ENCODE measurements at regions not wholly inside any gene's neighbourhood (a gene's known extent, or its start where the extent isn't known, plus 50 kb on each side); places are given as distances from the start of the nearest gene placed in this dataset.

DNA sequence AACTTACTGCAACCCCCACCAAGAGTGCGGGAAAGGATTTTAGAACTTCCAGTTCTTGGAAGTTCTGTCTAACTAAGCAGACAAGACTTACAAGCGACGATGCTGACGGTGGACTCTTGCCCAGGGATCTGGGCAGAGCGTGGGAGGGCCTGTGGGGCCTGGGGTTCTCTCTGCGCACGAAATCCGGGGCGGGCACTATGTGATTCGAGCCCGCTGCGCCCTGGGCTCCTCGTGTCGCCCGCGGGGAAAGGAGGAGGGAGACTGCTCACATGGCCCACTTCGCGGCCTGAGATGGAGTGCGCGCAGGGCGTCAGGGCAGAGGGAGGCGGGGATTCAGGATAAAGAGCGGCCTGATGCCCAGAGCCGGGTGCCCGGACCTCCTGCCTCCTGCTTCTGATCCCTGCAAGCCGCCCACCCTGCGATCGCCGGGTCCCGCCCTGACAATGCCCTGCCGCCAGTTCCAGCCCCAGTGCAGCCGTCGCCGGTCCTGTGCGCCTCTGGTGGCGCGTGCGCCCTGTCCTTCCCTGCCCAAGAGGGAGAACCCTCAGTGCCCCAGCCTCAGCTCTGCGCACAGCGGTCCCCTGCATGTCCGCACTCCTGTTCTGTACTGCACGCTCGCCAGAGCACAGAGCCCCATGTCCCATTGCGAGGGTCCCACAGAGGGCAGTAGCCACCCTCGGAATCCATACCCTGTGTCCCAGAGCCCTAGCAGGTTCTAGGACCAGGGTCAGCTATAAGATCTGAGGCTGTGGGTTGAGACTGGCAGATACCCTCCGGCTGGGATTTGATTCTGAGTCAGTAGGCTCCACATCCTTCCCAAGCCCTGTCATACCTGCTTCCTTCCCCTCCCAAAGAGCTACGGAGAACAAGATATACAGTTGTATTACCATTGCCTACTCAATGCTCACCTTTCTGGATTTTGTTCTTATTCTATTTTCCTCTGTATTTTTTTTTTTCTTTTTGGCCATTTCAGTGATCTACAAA is 99.4 kb upstream of the TMEM106B start:
- TF ChIP-seq, protein P1, sequence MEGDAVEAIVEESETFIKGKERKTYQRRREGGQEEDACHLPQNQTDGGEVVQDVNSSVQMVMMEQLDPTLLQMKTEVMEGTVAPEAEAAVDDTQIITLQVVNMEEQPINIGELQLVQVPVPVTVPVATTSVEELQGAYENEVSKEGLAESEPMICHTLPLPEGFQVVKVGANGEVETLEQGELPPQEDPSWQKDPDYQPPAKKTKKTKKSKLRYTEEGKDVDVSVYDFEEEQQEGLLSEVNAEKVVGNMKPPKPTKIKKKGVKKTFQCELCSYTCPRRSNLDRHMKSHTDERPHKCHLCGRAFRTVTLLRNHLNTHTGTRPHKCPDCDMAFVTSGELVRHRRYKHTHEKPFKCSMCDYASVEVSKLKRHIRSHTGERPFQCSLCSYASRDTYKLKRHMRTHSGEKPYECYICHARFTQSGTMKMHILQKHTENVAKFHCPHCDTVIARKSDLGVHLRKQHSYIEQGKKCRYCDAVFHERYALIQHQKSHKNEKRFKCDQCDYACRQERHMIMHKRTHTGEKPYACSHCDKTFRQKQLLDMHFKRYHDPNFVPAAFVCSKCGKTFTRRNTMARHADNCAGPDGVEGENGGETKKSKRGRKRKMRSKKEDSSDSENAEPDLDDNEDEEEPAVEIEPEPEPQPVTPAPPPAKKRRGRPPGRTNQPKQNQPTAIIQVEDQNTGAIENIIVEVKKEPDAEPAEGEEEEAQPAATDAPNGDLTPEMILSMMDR (IDR thresholded peaks at IDR 0.05), result no peak
- ATAC-seq (ENCODE audit: low FRiP score) (peak; percentile 77), DNase-seq (ENCODE audit: low spot score) (no peak)

DNA sequence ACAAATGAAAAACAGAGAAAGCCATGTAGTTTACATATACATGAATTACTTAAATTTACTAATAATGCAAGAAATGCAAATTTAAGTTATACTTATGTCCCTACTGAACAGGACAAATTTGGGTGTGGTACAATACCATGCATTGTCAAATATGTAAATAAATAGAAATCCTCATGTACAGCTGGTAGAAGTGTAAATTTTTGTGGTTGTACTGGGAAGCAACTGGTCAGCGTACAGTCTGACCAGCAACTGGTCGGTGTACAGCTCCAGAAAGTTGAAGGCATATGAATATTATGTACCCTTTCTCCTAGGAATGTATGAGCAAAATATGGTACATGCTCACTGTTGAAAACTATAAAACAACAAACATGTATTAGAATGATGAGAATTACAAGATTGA is 93.9 kb upstream of the TMEM106B start:
- DNase-seq (ENCODE audit: low spot score), result no peak
- ATAC-seq (ENCODE audit: low FRiP score), result no peak
- TF ChIP-seq, protein P1 (IDR thresholded peaks at IDR 0.05), result no peak

DNA sequence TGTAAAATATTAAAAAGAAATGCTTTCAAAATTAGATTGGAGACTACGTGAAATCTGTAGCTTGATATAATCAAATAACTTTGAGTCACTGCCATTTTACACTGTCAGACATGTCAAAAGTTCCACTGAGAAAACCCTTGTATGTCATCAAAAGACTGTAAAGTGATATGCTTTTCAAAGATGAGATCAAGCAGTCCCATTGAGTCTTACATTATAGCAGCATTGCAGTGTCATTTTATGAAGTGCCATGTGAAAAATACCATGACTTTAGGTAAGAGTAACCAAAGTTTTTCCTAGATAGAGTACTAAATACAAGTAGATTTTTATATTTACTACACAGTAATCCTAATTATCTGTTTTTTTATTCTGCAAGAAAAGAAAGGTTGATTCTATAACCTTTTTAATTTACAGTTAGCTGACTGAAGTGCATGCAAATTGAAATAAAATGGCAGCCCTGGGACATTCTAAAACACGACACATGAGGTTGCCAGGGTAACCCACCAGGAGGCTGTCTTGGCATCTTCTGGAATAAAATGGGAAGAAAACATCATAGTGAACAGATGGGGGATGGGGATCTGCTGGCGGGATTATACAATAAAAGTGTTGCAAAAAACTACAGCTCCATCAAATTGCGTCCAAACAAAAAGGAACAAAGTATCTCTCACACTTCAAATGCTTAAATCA is 91.3 kb upstream of the TMEM106B start:
- no peak for ATAC-seq (ENCODE audit: low FRiP score)
- no peak for DNase-seq (ENCODE audit: low spot score)
- TF ChIP-seq, protein P1 (IDR thresholded peaks at IDR 0.05), result no peak

DNA sequence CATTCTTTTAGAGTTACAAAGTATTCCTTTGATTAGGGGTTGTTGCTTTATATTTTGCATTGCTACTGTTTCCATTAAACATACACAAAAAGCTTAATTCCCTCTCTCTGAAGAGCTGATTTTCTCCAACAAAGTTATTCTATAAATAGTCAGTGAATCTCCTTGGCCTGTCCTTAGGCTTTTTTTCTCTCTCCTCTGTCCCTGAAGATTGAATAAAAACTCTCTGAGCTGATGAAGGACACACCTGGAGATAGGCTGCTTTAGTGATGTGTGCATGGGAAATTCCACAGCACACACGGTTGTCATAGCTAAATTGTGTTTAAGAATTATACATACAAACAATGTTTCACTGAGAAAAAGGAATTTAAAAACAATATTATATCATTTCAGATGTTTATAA is 90.5 kb upstream of the TMEM106B start:
- TF ChIP-seq, protein P1 (IDR thresholded peaks at IDR 0.05), result no peak
- ATAC-seq (ENCODE audit: low FRiP score), result no peak

DNA sequence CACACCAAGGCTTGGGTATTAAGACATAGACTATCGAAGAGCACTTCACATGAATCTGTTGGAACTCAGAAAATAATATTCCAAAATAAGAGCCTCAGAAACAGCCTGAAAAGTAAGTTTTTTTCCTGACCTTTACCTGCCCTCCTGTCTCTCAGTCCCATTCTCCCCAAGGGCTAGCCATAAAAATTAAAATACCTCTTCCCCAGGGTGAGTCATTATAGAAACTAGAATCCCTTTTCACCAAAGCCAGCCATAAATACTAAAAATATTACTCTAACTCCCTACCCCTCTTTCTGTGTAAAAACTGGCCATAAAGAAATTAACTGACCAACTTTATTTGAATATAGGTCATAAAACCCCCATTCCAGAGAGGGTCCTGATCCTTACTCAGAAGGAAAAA is 87.9 kb upstream of the TMEM106B start:
- ATAC-seq (ENCODE audit: low FRiP score) (no peak), DNase-seq (ENCODE audit: low spot score) (no peak)

More for the DNA sequence above, 90.5 kb upstream of the TMEM106B start:
- no peak for DNase-seq (ENCODE audit: low spot score)

DNA sequence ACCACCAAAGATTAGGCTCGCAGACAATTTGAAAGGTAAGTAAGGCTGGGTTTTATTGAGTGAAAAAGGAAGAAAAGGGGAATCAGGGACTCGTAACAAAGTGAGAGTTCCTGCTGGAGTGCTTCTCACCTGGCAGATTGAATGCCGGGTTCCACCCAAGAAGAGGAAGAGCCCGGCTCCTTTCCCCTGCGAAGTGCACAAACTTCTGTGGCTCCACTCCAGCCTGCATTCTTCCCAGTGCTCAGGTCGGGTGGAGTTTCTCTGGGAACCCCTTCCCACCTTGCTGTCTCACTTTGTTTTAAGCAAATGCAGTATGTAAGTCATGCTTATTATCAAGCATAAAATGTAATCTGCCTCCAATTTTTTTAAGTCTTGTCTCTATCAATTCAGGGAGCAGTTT is 87.1 kb upstream of the TMEM106B start:
- ATAC-seq (ENCODE audit: low FRiP score), result no peak
- TF ChIP-seq, protein P1 (IDR thresholded peaks at IDR 0.05), result no peak
- DNase-seq (ENCODE audit: low spot score), result no peak

More for the DNA sequence above, 87.9 kb upstream of the TMEM106B start:
- TF ChIP-seq, protein P1 (IDR thresholded peaks at IDR 0.05), result no peak

Data from omental fat pad (tissue), 3 donors.